Glomerular visceral epithelial cell (primary cell): ENCODE measurements at regions not wholly inside any gene's neighbourhood (a gene's known extent, or its start where the extent isn't known, plus 50 kb on each side); places are given as distances from the start of the nearest gene placed in this dataset.

Source experiments
- DNase-seq: peaks from one replicate; pipeline ENCODE4 v3.0.0-alpha.2; 2016; ENCODE audit errors: extremely low spot score

- no peak for DNase-seq
Measured at GRCh38 chr12:77629141-77629540, 201.6 kb upstream of the NAV3 start.

GRCh38 chr12:77625441-77625840, 205.3 kb upstream of the NAV3 start:
- DNase-seq, result peak; percentile 89

GRCh38 chr12:77619425-77619824, 211.3 kb upstream of the NAV3 start:
- DNase-seq, result no peak

DNA sequence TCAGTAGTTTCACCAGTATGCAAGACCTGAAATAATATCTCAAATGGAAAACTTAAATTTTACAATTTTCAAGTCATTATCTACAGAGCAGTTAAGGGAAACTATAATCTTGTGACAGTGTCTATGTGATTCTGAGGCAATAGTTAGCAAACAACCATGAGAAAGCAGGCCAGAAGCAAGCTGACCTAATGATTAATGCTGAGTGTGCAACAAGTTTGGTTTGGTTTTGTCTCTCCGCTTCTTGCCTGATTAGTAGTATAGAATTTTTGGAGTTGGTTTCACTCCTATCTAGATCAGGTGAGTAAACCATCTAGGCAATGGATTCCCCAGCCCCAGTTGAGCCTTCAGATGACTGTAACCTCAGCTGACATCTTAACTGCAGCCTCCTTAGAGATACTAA, 212.9 kb upstream of the NAV3 start:
- DNase-seq, result no peak

DNA sequence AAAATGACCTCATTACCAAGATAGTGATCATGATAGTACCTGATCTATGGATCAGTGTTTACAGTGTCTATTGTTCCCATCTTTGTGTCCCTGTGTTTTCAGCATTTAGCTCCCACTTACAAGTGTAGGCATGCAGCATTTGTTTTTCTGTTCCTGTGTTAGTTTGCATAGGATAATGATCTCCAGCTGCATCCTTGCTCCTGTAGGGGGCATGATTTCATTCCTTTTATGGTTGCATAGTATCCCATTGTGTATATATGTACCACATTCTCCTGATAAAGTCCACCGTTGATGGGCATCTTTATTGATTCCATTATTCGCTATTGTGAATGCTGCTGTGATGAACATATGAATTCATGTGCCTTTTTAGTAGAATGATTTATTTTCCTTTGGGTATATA, 215.4 kb upstream of the NAV3 start:
- peak; percentile 1 for DNase-seq

DNA sequence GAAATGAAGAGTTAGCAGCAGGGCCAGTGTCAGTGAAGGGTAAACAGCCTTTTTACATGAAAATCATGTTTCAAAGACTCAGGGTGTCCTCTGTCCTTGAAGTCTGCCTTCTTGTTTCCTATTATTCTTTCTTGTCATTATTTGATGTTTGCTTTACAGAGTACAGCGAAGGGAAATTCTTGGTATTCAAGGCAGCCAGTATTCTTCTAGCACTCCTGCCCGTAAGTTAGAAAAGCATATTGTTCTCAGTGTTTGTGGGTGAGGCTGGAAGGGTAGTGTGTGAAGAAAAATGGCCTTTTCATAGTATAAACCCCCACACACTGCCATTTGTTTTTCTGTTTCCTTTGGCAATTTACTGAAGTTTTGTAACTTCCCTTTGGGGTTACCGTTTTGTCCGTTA, 217.3 kb upstream of the NAV3 start:
- DNase-seq, result no peak

GRCh38 chr12:77610446-77610845, 220.2 kb upstream of the NAV3 start:
- no peak for DNase-seq

GRCh38 chr12:77609016-77609415, 221.7 kb upstream of the NAV3 start:
- no peak for DNase-seq

- DNase-seq, result no peak
Measured at GRCh38 chr12:77608271-77608824, 222.3 kb upstream of the NAV3 start.

GRCh38 chr12:77606348-77606747, 224.3 kb upstream of the NAV3 start:
- no peak for DNase-seq

DNA sequence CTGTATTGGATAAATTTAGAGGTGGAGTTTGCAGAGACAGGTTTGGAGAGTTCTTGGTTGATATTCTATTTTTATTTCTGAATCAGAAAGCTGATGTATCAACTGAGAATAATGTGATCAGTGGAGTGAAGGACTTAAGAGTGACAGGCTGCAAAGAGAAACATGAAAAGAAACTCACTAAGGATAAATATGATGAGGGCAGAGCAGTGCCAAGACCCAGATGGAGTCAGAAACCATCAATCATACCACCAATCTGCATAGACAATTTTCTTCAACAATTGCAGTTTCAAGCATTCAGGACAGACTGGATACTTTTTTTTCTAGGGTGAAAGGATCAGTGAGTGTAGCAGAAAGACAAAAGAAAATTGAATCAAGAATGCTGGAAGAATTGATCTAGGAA, 226.7 kb upstream of the NAV3 start:
- no peak for DNase-seq

DNA sequence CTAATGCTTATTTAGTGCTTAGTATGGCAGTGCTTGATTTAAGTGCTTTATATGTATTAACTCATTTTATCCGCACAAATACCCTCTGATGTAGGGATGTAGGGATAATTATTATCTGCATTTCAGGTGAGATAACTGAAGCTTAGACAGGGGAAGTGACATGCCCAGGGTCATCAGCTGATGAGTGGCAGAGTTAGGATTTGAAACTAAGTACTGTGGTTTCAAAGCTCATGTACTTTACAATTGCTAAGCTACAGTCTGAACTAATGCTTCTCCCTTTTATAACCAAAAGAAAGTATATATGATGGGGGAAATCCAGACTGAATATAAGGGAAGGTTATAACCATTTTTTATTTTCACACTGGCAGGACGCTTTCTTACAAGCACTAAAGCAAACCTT, 229.6 kb upstream of the NAV3 start:
- DNase-seq, result no peak

DNA sequence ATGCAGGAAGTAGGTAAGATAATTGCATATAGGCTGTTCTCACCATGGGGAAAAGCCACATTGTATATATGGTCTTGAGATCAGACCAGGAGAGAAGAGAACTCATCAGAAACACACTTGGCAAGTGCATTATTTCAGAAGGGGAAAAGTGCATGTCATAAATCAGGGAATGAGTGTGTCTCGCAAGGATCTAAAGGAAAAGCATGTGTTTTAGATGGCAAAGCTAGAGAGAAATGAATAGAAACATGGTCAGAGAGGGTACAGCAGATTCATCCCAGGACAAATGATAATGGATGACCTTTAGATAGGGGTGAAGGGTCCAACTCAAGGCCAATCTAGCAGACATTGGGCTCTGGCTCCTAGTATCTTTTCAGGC, 230.2 kb upstream of the NAV3 start:
- DNase-seq, result no peak

GRCh38 chr12:77599782-77600467, 230.8 kb upstream of the NAV3 start:
- DNase-seq, result no peak

DNA sequence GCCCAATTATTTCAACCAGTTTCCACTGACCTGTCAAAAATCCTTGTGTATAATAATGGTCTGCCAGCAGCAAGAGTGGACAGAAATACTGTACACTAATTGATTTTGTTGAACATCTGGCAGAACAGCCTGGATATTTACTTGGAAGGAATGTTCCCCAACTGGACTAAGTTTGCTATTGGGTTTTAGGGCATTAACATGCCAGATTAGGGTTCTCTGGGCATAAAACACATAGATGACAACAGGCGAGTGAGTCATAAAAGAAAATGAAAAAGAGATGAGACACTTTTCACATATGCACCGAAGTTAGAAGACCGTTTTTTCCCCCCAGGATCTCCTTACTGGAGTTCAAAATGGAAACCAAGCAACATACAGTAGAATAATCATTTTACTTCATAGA, 236.3 kb upstream of the NAV3 start:
- no peak for DNase-seq

DNA sequence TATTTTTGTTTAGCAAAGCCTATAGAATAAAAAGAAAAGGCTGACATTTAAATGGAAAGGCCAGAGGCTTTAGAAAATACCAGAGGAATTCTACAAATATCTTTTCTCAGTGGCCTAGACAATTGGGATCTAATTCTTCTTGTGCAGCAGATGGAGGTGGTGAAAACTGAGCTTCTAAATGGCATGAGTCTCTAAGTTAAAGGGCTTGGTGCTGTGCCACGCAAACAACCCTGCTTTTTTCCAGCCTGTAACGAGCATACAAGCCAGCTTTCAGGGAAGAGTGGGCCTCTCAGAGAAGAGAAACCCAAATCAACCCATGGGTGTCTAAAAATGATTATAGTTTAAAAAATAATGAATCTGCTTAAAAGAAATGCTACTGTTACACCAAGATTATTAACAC, 237.9 kb upstream of the NAV3 start:
- no peak for DNase-seq

DNA sequence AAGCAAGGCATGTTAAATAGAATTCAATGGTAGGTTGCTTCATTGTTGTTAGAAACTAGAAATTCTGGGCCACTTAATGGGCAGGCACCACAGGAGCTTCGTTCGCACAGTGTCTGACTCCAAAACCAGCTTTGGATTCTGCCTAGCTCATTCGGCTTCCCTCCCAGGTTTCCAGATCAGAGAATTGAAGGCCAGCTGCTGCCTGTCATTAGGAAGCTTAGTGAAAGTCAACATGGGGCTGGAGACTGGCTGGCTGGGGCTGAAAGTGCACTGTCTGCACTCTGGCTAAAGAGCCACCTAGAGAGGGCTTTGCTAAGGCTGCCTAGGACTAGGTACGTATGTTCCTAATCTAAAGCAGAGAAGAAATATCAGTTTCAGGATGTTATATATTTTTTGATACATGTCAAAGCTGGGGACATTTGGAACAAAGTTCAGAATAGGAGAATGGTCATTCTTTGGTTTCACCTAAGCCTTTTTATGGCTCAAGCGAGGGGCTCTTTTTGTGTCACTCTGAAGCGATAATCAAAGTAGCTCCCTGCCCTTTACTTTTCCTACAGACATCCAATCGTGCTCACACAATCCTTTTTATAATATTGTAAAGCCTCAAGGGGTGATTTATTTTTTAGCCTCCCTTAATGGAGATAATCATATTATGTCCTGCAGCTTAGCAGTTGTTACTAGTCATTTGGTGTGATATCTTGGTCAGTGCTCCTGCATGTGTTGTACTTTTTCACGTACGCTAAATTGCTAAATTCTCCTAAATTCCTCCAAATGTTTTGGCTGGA, 238.5 kb upstream of the NAV3 start:
- DNase-seq, result no peak

- DNase-seq, result no peak
Measured at GRCh38 chr12:77590306-77590705, 240.4 kb upstream of the NAV3 start.

- DNase-seq, result no peak
Measured at GRCh38 chr12:77584860-77585259, 245.8 kb upstream of the NAV3 start.

DNA sequence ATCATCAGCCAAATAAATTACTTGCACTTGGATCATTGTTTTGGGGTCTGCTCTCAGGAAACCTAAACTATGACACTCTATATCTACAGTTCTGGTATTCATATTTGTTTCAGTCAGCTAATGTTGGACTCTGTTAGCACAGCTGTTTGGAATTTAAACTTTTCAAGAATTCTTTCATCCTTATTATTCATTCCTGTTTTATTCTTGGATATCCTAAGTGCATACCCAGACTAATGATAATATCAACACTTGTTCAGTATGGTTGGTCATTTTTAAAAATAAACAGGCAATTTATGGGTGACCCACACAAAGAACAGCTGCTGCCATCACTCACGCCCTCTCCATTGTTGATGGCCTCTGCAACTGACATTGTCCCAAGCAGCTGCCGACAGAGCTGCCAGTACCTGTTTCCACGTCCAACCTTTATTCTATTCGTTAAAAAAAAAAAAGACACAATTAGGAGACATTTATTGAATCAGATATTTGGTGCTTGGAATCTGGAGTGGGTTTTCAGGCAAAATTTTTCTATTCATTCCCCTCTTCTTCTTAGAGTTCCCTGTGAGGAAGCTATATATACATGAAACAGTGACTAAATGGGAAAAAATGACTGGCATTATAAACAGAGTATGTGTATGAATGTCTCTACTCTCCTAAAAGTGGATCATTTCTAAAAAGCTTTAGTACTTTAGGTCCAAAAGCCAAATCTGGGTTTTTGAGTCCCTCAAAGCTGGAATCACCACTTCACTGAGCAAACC, 252.1 kb upstream of the NAV3 start:
- DNase-seq, result no peak

DNA sequence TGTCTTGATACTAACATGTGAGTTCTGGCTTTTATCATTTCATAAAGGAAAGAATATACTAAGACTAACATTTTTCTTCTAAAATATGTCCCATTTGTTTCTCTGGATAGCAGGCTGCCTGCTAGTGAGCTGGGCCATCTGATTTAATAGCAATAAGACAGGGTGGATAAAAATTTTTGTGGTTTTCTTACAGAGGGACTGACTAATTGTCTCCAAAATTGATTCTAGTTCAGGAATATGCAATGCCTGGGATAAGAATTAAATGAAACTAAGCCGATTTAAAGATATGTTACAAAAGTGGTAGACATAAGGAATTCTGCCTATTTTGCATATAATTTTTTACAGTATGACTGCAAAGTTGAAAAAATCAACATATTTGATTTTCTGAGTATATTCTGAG, 252.9 kb upstream of the NAV3 start:
- DNase-seq, result no peak

DNA sequence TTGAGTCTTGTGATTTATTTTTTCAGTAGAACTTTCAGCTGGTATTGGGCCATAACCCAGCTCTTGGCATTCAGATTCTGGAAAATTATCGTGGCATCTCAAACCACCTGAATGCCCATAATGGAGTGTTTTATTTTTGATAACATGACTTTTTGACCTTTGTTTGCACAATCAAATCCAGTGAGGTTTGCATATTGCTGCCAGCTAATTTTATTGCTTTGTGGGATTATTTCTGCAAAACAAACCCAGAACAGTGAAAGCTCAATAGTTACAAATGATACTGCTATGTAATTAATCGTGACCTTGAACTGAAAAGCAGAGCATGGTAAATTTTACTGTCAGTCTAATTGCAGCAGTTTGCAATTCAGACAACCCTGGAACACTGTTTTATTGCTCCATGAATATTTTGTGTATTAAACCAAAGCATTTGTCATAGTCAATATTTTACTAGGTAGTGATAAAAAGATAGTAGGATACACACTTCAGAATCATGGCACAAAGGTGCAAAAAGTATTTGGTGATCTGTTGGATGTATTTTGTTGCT, 255.2 kb upstream of the NAV3 start:
- DNase-seq, result no peak
